Hepatocyte (in vitro differentiated cells): ENCODE measurements at regions not wholly inside any gene's neighbourhood (a gene's known extent, or its start where the extent isn't known, plus 50 kb on each side); places are given as distances from the start of the nearest gene placed in this dataset.
A peak's percentile ranks its signal among the peaks of the same experiment; 100 is the strongest.

Source experiments
- DNase-seq: peaks from one replicate; pipeline ENCODE4 v3.0.0-alpha.2; 2016; ENCODE audit warnings: low spot score
- H2AFZ ChIP-seq: fragments of 200-600 bp; sonication (generic); 2 replicates; pipeline ENCODE4 v1.6.0; 2016; ENCODE audit warnings: antibody characterized with exemption, mild to moderate bottlenecking
- H3K27ac ChIP-seq: fragments of 200-600 bp; sonication (generic); 2 replicates; pipeline ENCODE4 v1.5.1; 2016; ENCODE audit warnings: mild to moderate bottlenecking
- H3K27me3 ChIP-seq: fragments of 200-600 bp; sonication (generic); 2 replicates; pipeline ENCODE4 v1.6.1; 2016
- H3K36me3 ChIP-seq: fragments of 200-600 bp; sonication (generic); replicated peaks from 2 replicates; pipeline ENCODE4 v1.5.1; 2016; ENCODE audit warnings: low read depth; ENCODE audit not compliant: insufficient read depth
- H3K4me1 ChIP-seq: fragments of 200-600 bp; sonication (generic); 2 replicates; pipeline ENCODE4 v1.5.1; 2016; ENCODE audit warnings: mild to moderate bottlenecking, moderate library complexity; ENCODE audit not compliant: insufficient read depth
- H3K4me2 ChIP-seq: fragments of 200-600 bp; sonication (generic); 2 replicates; pipeline ENCODE4 v1.6.0; 2016
- H3K4me3 ChIP-seq: fragments of 200-600 bp; sonication (generic); 2 replicates; pipeline ENCODE4 v1.5.1; 2016; ENCODE audit warnings: mild to moderate bottlenecking
- H3K79me2 ChIP-seq: fragments of 200-600 bp; sonication (generic); 2 replicates; pipeline ENCODE4 v1.6.0; 2017; ENCODE audit warnings: mild to moderate bottlenecking
- H3K9me2 ChIP-seq: fragments of 200-600 bp; sonication (generic); replicated peaks from 2 replicates; pipeline ENCODE4 v1.6.0; 2017; ENCODE audit warnings: mild to moderate bottlenecking; ENCODE audit not compliant: insufficient read depth
- H3K9me3 ChIP-seq: fragments of 200-600 bp; sonication (generic); 2 replicates; pipeline ENCODE4 v1.5.1; 2016; ENCODE audit warnings: low read depth, mild to moderate bottlenecking
- H4K20me1 ChIP-seq: fragments of 200-600 bp; sonication (generic); 2 replicates; pipeline ENCODE4 v1.6.0; 2016; ENCODE audit warnings: mild to moderate bottlenecking; ENCODE audit not compliant: insufficient read depth, poor library complexity, severe bottlenecking
- EZH2 ChIP-seq: fragments of 200-600 bp; sonication (generic); IDR thresholded peaks from 2 replicates; pipeline ENCODE4 v1.6.1; 2016; ENCODE audit warnings: antibody characterized with exemption, mild to moderate bottlenecking, borderline replicate concordance
- EZH2phosphoT487 ChIP-seq: fragments of 200-600 bp; sonication (generic); IDR thresholded peaks from one replicate; pipeline ENCODE4 v1.6.1; 2018; ENCODE audit warnings: antibody characterized with exemption, mild to moderate bottlenecking, low read depth, moderate library complexity; ENCODE audit not compliant: unreplicated experiment, severe bottlenecking
- WGBS: methylation state at CpG from one replicate; pipeline ENCODE4 v1.1.6; 2016; ENCODE audit warnings: low lambda C conversion rate; ENCODE audit errors: missing lambda C conversion rate; 5-methylcytosine and 5-hydroxymethylcytosine counted together
- TF ChIP-seq, protein P1 (sequence below): fragments of 200-600 bp; sonication (generic); IDR thresholded peaks from 2 replicates; pipeline ENCODE4 v1.5.1; 2016; ENCODE audit warnings: antibody characterized with exemption, mild to moderate bottlenecking; ENCODE audit not compliant: poor library complexity

DNA sequence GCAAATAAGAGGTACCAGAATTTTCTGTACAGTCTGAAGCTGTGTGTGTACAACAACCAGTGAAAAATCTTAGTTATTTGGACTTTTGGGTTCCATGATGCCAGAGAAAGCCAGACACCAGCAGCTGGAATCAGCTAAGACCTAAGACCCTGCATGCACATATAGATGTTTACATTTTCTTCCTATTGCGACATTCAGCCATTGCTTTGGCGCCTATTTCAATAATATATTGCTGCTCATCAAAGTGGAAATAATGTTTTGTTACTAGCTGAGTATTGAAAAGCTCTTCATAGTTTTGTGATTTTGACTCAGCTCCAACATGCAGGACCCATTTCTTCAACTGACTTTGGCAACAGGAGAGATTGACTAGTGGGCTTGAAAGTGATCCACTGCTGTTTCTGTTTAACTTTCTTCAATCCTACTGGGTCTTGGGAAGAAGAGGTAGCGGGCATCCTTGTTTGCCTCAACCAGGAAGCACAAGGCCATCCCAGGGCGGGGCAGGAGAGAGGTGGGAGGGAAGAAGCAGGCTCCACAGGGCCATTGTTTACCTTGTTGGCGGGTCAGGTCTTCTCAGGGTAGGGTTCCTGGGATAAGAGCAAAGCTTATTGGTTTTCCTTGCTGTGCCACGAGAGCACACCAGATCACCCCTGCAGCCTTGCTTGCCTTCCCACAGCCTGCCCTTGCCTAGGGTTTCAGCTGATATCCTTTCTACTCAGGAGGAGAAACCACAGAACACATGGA is 101.3 kb upstream of the ESR1 start:
- Histone ChIP-seq H3K36me3 (no peaks in the 10 kb centered on the region), H3K9me2 (no peaks in the 10 kb centered on the region), H3K27me3 (no peaks in the 10 kb centered on the region), H3K79me2 (no peaks in the 10 kb centered on the region), H3K9me3 (no peaks in the 10 kb centered on the region), H3K27ac (no peak overlapping the region), H2AFZ (no peak overlapping the region), H3K4me3 (no peak overlapping the region), H3K4me1 (no peaks in the 10 kb centered on the region), H4K20me1 (no peaks in the 10 kb centered on the region), H3K4me2 (no peak overlapping the region)
- no peak for DNase-seq
- TF ChIP-seq EZH2phosphoT487 (no peak), EZH2 (no peak)
- TF ChIP-seq, protein P1, sequence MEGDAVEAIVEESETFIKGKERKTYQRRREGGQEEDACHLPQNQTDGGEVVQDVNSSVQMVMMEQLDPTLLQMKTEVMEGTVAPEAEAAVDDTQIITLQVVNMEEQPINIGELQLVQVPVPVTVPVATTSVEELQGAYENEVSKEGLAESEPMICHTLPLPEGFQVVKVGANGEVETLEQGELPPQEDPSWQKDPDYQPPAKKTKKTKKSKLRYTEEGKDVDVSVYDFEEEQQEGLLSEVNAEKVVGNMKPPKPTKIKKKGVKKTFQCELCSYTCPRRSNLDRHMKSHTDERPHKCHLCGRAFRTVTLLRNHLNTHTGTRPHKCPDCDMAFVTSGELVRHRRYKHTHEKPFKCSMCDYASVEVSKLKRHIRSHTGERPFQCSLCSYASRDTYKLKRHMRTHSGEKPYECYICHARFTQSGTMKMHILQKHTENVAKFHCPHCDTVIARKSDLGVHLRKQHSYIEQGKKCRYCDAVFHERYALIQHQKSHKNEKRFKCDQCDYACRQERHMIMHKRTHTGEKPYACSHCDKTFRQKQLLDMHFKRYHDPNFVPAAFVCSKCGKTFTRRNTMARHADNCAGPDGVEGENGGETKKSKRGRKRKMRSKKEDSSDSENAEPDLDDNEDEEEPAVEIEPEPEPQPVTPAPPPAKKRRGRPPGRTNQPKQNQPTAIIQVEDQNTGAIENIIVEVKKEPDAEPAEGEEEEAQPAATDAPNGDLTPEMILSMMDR: no peak
- WGBS: 70% methylated on average over 6 of the region's 6 CpGs

DNA sequence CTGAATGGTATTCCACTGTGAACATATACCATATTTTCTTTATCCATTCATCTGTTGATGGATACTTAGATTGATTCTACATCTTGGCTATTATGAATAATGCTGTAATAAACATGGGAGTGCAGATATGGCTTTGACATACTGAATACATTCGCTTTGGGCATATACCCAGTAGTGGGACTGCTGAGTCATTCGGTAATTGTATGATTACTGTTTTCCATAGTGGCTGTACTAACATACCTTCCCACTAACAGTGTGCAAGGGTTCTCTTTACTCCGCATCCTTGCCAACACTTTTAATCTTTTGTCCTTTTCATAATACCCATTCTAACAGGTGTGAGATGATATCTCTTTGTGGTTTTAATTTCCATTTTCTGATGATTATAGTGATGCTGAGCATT is 98.2 kb upstream of the ESR1 start:
- H3K79me2 ChIP-seq: no peaks in the 10 kb centered on the region

DNA sequence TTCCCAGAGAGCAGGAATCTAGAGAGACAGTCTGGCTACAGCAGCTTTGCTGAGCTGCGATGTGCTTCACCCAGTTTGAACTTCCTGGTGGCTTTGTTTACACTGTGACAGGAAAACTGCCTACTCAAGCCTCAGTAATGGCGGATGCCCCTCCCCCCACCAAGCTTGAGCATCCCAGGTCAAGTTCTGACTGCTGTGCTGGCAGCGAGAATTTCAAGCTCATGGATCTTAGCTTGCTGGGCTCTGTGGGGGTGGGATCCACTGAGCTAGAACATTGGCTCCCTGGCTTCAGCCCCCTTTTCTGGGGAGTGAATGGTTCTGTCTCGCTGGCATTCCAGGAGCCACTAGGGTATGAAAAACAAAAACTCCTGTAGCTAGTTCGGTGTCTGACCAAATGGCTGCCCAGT is 91.0 kb upstream of the ESR1 start:
- peak; percentile 18 for DNase-seq
- H3K9me3 ChIP-seq: no peaks in the 10 kb centered on the region
- H3K4me2 ChIP-seq: peak overlapping the region; percentile 23
- no peaks in the 10 kb centered on the region for H3K9me2 ChIP-seq
- no peak overlapping the region for H3K4me3 ChIP-seq
- no peaks in the 10 kb centered on the region for H3K27me3 ChIP-seq
- H4K20me1 ChIP-seq: no peaks in the 10 kb centered on the region
- no peak overlapping the region for H3K27ac ChIP-seq
- no peaks in the 10 kb centered on the region for H3K4me1 ChIP-seq
- no peaks in the 10 kb centered on the region for H3K79me2 ChIP-seq
- H3K36me3 ChIP-seq: no peaks in the 10 kb centered on the region
- H2AFZ ChIP-seq: peak overlapping the region; percentile 40
- TF ChIP-seq EZH2phosphoT487 (no peak), EZH2 (no peak)
- TF ChIP-seq, protein P1: no peak
- WGBS: 55% methylated on average over 5 of the region's 5 CpGs

More for the DNA sequence above, 98.2 kb upstream of the ESR1 start:
- H3K4me3 ChIP-seq: no peak overlapping the region
- no peak for DNase-seq
- H3K9me3 ChIP-seq: no peaks in the 10 kb centered on the region
- H2AFZ ChIP-seq: no peak overlapping the region
- H3K27me3 ChIP-seq: no peaks in the 10 kb centered on the region
- H3K36me3 ChIP-seq: no peaks in the 10 kb centered on the region
- TF ChIP-seq, protein P1: no peak
- TF ChIP-seq EZH2: no peak
- no peak for TF ChIP-seq EZH2phosphoT487
- no peaks in the 10 kb centered on the region for H3K4me1 ChIP-seq
- no peaks in the 10 kb centered on the region for H3K9me2 ChIP-seq
- 99% methylated on average over 3 of the region's 3 CpGs for WGBS
- no peak overlapping the region for H3K27ac ChIP-seq
- H4K20me1 ChIP-seq: no peaks in the 10 kb centered on the region
- no peak overlapping the region for H3K4me2 ChIP-seq
